ENCODE measurements at regions not wholly inside any gene's neighbourhood (a gene's known extent, or its start where the extent isn't known, plus 50 kb on each side); places are given as distances from the start of the nearest gene placed in this dataset.

- FAIRE-seq (no peak), DNase-seq (ENCODE audit: low read depth, low spot score) (no peak)
- Histone ChIP-seq H3K79me2 (ENCODE audit: control insufficient read depth, insufficient read depth, low read length) (no peaks in the 10 kb centered on the region), H4K20me1 (replicated peaks; ENCODE audit: control insufficient read depth, extremely low read depth, insufficient read depth, low read length) (no peaks in the 10 kb centered on the region), H3K27ac (ENCODE audit: insufficient read depth, low read depth, low read length) (no peak overlapping the region), H3K9me1 (replicated peaks; ENCODE audit: control insufficient read depth, extremely low read depth, insufficient read depth, low read length) (no peaks in the 10 kb centered on the region), H3K9me3 (replicated peaks; ENCODE audit: control insufficient read depth, insufficient read depth, low read length) (no peaks in the 10 kb centered on the region), H3K4me2 (ENCODE audit: insufficient read depth, low read length) (no peak overlapping the region), H3K36me3 (ENCODE audit: control insufficient read depth in 2 of 2, extremely low read depth in 1 of 2, insufficient read depth in 2 of 2, low read length in 2 of 2) (no peaks in the 10 kb centered on the region), H2AFZ (ENCODE audit: low read depth, low read length) (no peak overlapping the region), H3K27me3 (ENCODE audit: control insufficient read depth in 2 of 2, insufficient read depth in 2 of 2, low read length in 2 of 2) (peaks cover 0 to 3% of the 10 kb centered on the region in 2 experiments), H3K4me3 (replicated peaks in 1 of 3; ENCODE audit: insufficient read depth in 1 of 3, low read depth in 1 of 3, low read length in 3 of 3) (no peak overlapping the region), H3K9ac (replicated peaks; ENCODE audit: extremely low read depth, insufficient read depth, low read length) (no peak overlapping the region), H3K4me1 (ENCODE audit: control insufficient read depth, extremely low read depth, insufficient read depth, low read length) (no peaks in the 10 kb centered on the region)
- intact Hi-C loops (cut with micrococcal nuclease) (no loop called here), dilution Hi-C loops (cut with MboI; ENCODE audit: extremely low pct_ligation_motif_present, low sequenced_read_pairs) (no loop called here)
- POLR2A ChIA-PET = no interaction called here
- TF ChIP-seq MYC (IDR thresholded peaks at IDR 0.05; ENCODE audit: low read depth, low read length) (no peak), POLR2AphosphoS5 (IDR thresholded peaks at IDR 0.05; ENCODE audit: insufficient read depth, low read depth, low read length) (no peak), EZH2 (IDR thresholded peaks at IDR 0.05; ENCODE audit: borderline replicate concordance, low read depth, low read length, severe bottlenecking) (no peak), POLR2A (IDR thresholded peaks at IDR 0.05; ENCODE audit: low read depth, low read length) (no peak), JUN (IDR thresholded peaks at IDR 0.05; ENCODE audit: borderline replicate concordance, insufficient read depth, insufficient read length, low read depth) (no peak), CTCF (IDR thresholded peaks at IDR 0.05; ENCODE audit: extremely low read depth in 1 of 2, insufficient read depth in 1 of 2, low read depth in 1 of 2, low read length in 2 of 2) (no peak), MAX (IDR thresholded peaks at IDR 0.05; ENCODE audit: insufficient read depth, insufficient read length) (no peak), GATA2 (IDR thresholded peaks at IDR 0.05; ENCODE audit: insufficient read depth, insufficient read length, low read depth, low read length) (no peak), FOS (IDR thresholded peaks at IDR 0.05; ENCODE audit: borderline replicate concordance, insufficient read depth, low read length) (no peak)
- CTCF ChIA-PET = no interaction called here
- no TSS peak for BruUV-seq (replicated peaks)
These were observed 126.5 kb upstream of the MAN2A1 start for GRCh38 chr5:109563189-109563588.
